Activated T-cell treated with anti-CD3 and anti-CD28 coated beads, Interleukin-2, amount 50 U/mL, for 72 hours (primary cell): ENCODE measurements at regions not wholly inside any gene's neighbourhood (a gene's known extent, or its start where the extent isn't known, plus 50 kb on each side); places are given as distances from the start of the nearest gene placed in this dataset.

Experiments
- ATAC-seq, 2 donors: fragments of 150-1000 bp; cut with Tn5 transposase; replicated peaks in 1 of 2; 2 replicates each; pipeline ENCODE4 v1.10.0; 2021; ENCODE audit warnings: moderate library complexity in 2 of 2, mild to moderate bottlenecking in 1 of 2
- DNase-seq, 2 donors: peaks; one replicate each; pipeline ENCODE4 v3.0.0; 2021 to 2022; ENCODE audit warnings: mixed read lengths in 1 of 2
- H3K27ac Mint-ChIP-seq: one replicate; pipeline ENCODE4 v1.8.0; 2022; ENCODE audit warnings: mild to moderate bottlenecking, moderate library complexity, mixed read lengths
- H3K27me3 Mint-ChIP-seq: one replicate; pipeline ENCODE4 v1.8.0; 2022; ENCODE audit warnings: low read depth, mixed read lengths
- H3K36me3 Mint-ChIP-seq, 2 donors: one replicate each; pipeline ENCODE4 v1.8.0; 2022; ENCODE audit warnings: mixed read lengths in 2 of 2, mild to moderate bottlenecking in 1 of 2; ENCODE audit not compliant: insufficient read depth in 2 of 2
- H3K4me1 Mint-ChIP-seq: one replicate; pipeline ENCODE4 v1.8.0; 2022; ENCODE audit warnings: low read depth, mixed read lengths
- H3K4me3 Mint-ChIP-seq, 2 donors: one replicate each; pipeline ENCODE4 v1.8.0; 2022; ENCODE audit warnings: mild to moderate bottlenecking in 2 of 2, mixed read lengths in 2 of 2, moderate library complexity in 2 of 2
- H3K9me3 Mint-ChIP-seq, 2 donors: one replicate each; pipeline ENCODE4 v1.8.0; 2022; ENCODE audit warnings: mixed read lengths in 2 of 2

- H3K9me3 Mint-ChIP-seq = peaks cover 0 to 2% of the 10 kb centered on the region in 2 donors
- no peaks in the 10 kb centered on the region for H3K4me1 Mint-ChIP-seq
- ATAC-seq (no peak), DNase-seq (no peak)
- no peak overlapping the region for H3K27ac Mint-ChIP-seq
- H3K4me3 Mint-ChIP-seq = no peak overlapping the region
- H3K36me3 Mint-ChIP-seq = no peaks in the 10 kb centered on the region
- peaks cover 5% of the 10 kb centered on the region for H3K27me3 Mint-ChIP-seq
Observed at GRCh38 chr4:14313757-14314156, 686.2 kb upstream of the BOD1L1 start.

GRCh38 chr4:14315129-14315528 lies 687.2 kb upstream of the CPEB2 start:
- H3K4me3 Mint-ChIP-seq = no peak overlapping the region
- DNase-seq (no peak), ATAC-seq (no peak)
- peaks cover 0 to 2% of the 10 kb centered on the region in 2 donors for H3K9me3 Mint-ChIP-seq
- peaks cover 3% of the 10 kb centered on the region for H3K27me3 Mint-ChIP-seq
- H3K27ac Mint-ChIP-seq = no peak overlapping the region
- H3K4me1 Mint-ChIP-seq = no peaks in the 10 kb centered on the region
- H3K36me3 Mint-ChIP-seq = no peaks in the 10 kb centered on the region

- ATAC-seq (no peak), DNase-seq (no peak)
- H3K9me3 Mint-ChIP-seq = no peaks in the 10 kb centered on the region
- no peak overlapping the region for H3K27ac Mint-ChIP-seq
- H3K27me3 Mint-ChIP-seq = no peaks in the 10 kb centered on the region
- no peaks in the 10 kb centered on the region for H3K36me3 Mint-ChIP-seq
- no peaks in the 10 kb centered on the region for H3K4me1 Mint-ChIP-seq
- no peak overlapping the region for H3K4me3 Mint-ChIP-seq
Observed at GRCh38 chr4:14317351-14317750, 684.9 kb upstream of the CPEB2 start.

GRCh38 chr4:14318671-14319070 lies 683.6 kb upstream of the CPEB2 start:
- Mint-ChIP-seq H3K36me3 (no peaks in the 10 kb centered on the region), H3K4me1 (no peaks in the 10 kb centered on the region), H3K27ac (no peak overlapping the region)

GRCh38 chr4:14321723-14322122 lies 680.6 kb upstream of the CPEB2 start:
- Mint-ChIP-seq H3K36me3 (no peaks in the 10 kb centered on the region), H3K4me1 (no peaks in the 10 kb centered on the region), H3K9me3 (peaks cover 1 to 3% of the 10 kb centered on the region in 2 donors), H3K27ac (no peak overlapping the region), H3K4me3 (no peak overlapping the region), H3K27me3 (no peaks in the 10 kb centered on the region)
- ATAC-seq = no peak
- no peak for DNase-seq

More at GRCh38 chr4:14318671-14319070, 683.6 kb upstream of the CPEB2 start:
- Mint-ChIP-seq H3K9me3 (no peaks in the 10 kb centered on the region), H3K4me3 (no peak overlapping the region), H3K27me3 (no peaks in the 10 kb centered on the region)
- no peak for ATAC-seq
- DNase-seq = no peak

GRCh38 chr4:14323191-14323590 lies 679.1 kb upstream of the CPEB2 start:
- DNase-seq = no peak
- H3K27me3 Mint-ChIP-seq = no peaks in the 10 kb centered on the region
- no peak overlapping the region for H3K4me3 Mint-ChIP-seq
- no peak overlapping the region for H3K27ac Mint-ChIP-seq
- peaks cover 3 to 4% of the 10 kb centered on the region in 2 donors for H3K9me3 Mint-ChIP-seq
- ATAC-seq = no peak
- H3K4me1 Mint-ChIP-seq = no peaks in the 10 kb centered on the region
- no peaks in the 10 kb centered on the region for H3K36me3 Mint-ChIP-seq

GRCh38 chr4:14329228-14329627 lies 673.1 kb upstream of the CPEB2 start:
- peaks cover 3 to 4% of the 10 kb centered on the region in 2 donors for H3K9me3 Mint-ChIP-seq

GRCh38 chr4:14333616-14334015 lies 668.7 kb upstream of the CPEB2 start:
- no peaks in the 10 kb centered on the region for H3K36me3 Mint-ChIP-seq
- H3K4me3 Mint-ChIP-seq = no peak overlapping the region
- H3K4me1 Mint-ChIP-seq = peaks cover 7% of the 10 kb centered on the region
- peaks cover 0 to 2% of the 10 kb centered on the region in 2 donors for H3K9me3 Mint-ChIP-seq
- no peak for DNase-seq
- no peaks in the 10 kb centered on the region for H3K27me3 Mint-ChIP-seq
- no peak for ATAC-seq
- H3K27ac Mint-ChIP-seq = no peak overlapping the region

More at GRCh38 chr4:14329228-14329627, 673.1 kb upstream of the CPEB2 start:
- H3K4me1 Mint-ChIP-seq = no peaks in the 10 kb centered on the region
- H3K36me3 Mint-ChIP-seq = no peaks in the 10 kb centered on the region
- no peak overlapping the region for H3K27ac Mint-ChIP-seq
- DNase-seq (no peak), ATAC-seq (no peak)
- no peaks in the 10 kb centered on the region for H3K27me3 Mint-ChIP-seq
- no peak overlapping the region for H3K4me3 Mint-ChIP-seq

GRCh38 chr4:14334166-14334565 lies 668.1 kb upstream of the CPEB2 start:
- H3K4me1 Mint-ChIP-seq = peaks cover 7% of the 10 kb centered on the region
- H3K27ac Mint-ChIP-seq = no peak overlapping the region
- no peaks in the 10 kb centered on the region for H3K27me3 Mint-ChIP-seq
- H3K4me3 Mint-ChIP-seq = no peak overlapping the region
- no peak for DNase-seq
- H3K36me3 Mint-ChIP-seq = no peaks in the 10 kb centered on the region
- ATAC-seq = no peak
- H3K9me3 Mint-ChIP-seq = peaks cover 0 to 2% of the 10 kb centered on the region in 2 donors

- H3K9me3 Mint-ChIP-seq = peaks cover 0 to 2% of the 10 kb centered on the region in 2 donors
- H3K27ac Mint-ChIP-seq = no peak overlapping the region
- DNase-seq (no peak), ATAC-seq (no peak)
- H3K36me3 Mint-ChIP-seq = no peaks in the 10 kb centered on the region
- H3K27me3 Mint-ChIP-seq = no peaks in the 10 kb centered on the region
- peaks cover 7% of the 10 kb centered on the region for H3K4me1 Mint-ChIP-seq
- H3K4me3 Mint-ChIP-seq = no peak overlapping the region
Observed at GRCh38 chr4:14335872-14336271, 666.4 kb upstream of the CPEB2 start.

GRCh38 chr4:14336656-14337055 lies 665.6 kb upstream of the CPEB2 start:
- Mint-ChIP-seq H3K36me3 (no peaks in the 10 kb centered on the region), H3K9me3 (peaks cover 0 to 2% of the 10 kb centered on the region in 2 donors), H3K4me1 (peaks cover 7% of the 10 kb centered on the region), H3K27ac (no peak overlapping the region), H3K27me3 (no peaks in the 10 kb centered on the region), H3K4me3 (no peak overlapping the region)
- no peak for ATAC-seq
- DNase-seq = no peak

- Mint-ChIP-seq H3K27me3 (no peaks in the 10 kb centered on the region), H3K4me1 (peaks cover 7% of the 10 kb centered on the region), H3K27ac (no peak overlapping the region), H3K4me3 (no peak overlapping the region), H3K36me3 (no peaks in the 10 kb centered on the region), H3K9me3 (peaks cover 0 to 2% of the 10 kb centered on the region in 2 donors)
- no peak for DNase-seq
- ATAC-seq = no peak
Observed at GRCh38 chr4:14337892-14338584, 664.2 kb upstream of the CPEB2 start.

- Mint-ChIP-seq H3K4me1 (peaks cover 7% of the 10 kb centered on the region), H3K9me3 (peaks cover 0 to 2% of the 10 kb centered on the region in 2 donors), H3K4me3 (no peak overlapping the region), H3K27me3 (no peaks in the 10 kb centered on the region), H3K36me3 (no peaks in the 10 kb centered on the region), H3K27ac (no peak overlapping the region)
- no peak for DNase-seq
- ATAC-seq = no peak
Observed at GRCh38 chr4:14338585-14339265, 663.6 kb upstream of the CPEB2 start.
